CD8-positive, alpha-beta T cell (primary cell): ENCODE measurements at regions not wholly inside any gene's neighbourhood (a gene's known extent, or its start where the extent isn't known, plus 50 kb on each side); places are given as distances from the start of the nearest gene placed in this dataset. TPM values are rescaled to one million over a fixed set of nuclear protein-coding genes. Genes with fewer than 3 reads are reported as not detected.

Source experiments
- microRNA-seq: library from miRNA; unstranded; fragments of <30 nt; microRNA quantifications from one replicate; pipeline ENCODE4 v1.2.0, GENCODE V29; 2022; ENCODE audit warnings: borderline microRNAs expressed

Small RNAs in the stretch of these regions (microRNA-seq; reads per million reads assigned to microRNA genes)
- gene MIR8062, result not detected
